Stimulated activated CD8-positive, alpha-beta memory T cell treated with anti-CD3 and anti-CD28 coated beads, Interleukin-15, amount 100 ng/mL, for 24 hours (primary cell): ENCODE measurements at regions not wholly inside any gene's neighbourhood (a gene's known extent, or its start where the extent isn't known, plus 50 kb on each side); places are given as distances from the start of the nearest gene placed in this dataset.

Source experiments
- DNase-seq: peaks from one replicate; pipeline ENCODE4 v3.0.0-alpha.2; 2020; ENCODE audit warnings: low read depth

DNA sequence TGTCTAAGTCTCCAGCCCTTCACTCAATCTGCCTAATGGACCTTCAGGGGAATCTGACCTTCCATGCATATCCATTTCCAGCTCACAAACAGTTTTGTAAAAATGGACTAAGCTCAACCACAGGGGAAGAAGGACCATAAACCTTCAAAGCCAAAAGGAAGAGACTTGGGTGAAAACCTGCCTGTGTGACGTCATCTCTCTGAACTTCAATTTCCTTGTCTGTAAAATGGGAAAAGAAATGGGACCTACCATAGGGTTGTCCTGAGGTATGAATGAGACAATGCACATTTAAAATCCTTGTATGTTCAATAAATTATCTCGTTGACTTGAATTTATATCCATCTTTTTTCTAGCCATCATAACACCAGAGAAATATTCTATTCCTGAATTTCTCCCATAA lies 370.7 kb downstream of the INSC start:
- no peak for DNase-seq

DNA sequence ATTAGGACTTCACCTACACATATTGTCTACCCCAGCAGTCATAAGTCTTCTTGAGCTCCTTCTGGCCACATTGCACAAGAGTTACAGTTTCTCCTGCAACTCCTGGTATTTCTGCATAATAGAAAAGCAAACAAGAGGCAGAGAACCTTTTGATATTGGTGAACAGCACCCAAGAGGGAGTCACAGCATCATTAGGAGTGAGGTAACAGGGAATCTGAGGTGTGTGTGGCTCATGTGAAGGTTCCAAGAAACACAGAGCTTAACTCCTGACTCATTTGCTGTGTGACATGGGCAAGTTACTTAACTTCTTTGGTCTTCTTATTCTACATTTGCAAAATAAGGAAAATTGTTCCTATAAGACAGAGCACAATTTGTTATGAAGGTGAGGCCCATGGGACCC lies 374.6 kb downstream of the INSC start:
- no peak for DNase-seq

GRCh38 chr11:15490535-15490934 lies 375.8 kb downstream of the INSC start:
- no peak for DNase-seq

- no peak for DNase-seq
These were observed 378.3 kb downstream of the INSC start for GRCh38 chr11:15493066-15493465.

GRCh38 chr11:15493921-15494620 lies 379.3 kb downstream of the INSC start:
- DNase-seq: no peak

GRCh38 chr11:15494740-15495139 lies 380.0 kb downstream of the INSC start:
- no peak for DNase-seq

DNA sequence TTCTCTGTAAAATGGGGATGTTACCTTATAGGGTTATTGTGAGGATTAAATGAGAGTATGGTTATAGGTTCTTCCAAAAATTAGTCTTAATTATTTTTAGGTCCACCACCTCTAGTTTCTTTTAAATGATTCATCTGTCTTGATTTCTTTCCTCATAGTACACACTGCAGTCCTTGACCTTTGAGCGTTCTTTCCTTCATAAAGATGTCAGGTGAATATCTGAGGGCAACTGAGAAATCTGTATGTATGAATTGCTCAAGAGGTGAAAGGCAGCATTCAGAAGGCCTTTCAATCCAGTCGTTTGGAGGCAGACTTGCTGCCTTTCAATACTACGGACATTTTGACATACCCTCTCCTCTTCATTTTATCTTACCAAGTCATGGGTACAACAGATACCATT lies 380.7 kb downstream of the INSC start:
- no peak for DNase-seq

GRCh38 chr11:15497366-15497765 lies 382.6 kb downstream of the INSC start:
- no peak for DNase-seq

DNA sequence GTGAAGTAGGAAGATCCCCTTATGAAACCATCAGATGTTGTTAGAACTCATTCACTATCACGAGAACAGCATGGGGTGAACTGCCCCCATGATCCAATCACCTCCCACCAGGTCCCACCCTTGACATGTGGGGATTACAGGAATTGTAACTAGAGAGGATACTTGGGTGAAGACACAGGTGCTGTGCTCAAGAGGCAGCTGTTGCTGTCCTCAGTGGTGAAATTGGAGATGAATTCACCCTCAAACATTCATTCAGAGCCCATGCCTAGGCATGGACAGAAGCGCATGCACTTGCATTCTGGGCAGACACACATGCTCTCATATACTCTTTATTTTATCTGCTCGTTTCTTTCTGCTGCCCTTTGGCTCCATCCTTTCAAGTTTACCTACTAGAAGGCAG lies 385.0 kb downstream of the INSC start:
- no peak for DNase-seq

DNA sequence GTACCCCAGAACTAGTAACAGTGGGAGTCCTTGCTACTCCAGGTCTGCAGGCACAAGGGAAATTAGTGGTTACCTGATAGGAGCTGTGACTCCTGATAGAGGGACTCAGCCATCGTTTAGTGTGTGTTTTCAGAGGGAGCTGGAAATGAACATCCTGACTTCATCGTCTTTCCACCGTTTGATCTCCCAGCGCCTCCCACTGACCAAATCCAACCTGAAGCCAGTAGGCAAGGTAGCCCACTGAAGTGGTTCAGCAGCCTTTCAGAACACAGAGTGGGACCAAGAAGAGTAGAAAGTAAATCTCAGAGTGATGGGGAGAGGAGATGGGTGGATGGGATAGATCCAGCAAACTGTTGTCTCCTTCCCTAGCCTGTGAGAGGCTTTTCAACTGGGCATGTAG lies 385.9 kb downstream of the INSC start:
- no peak for DNase-seq

DNA sequence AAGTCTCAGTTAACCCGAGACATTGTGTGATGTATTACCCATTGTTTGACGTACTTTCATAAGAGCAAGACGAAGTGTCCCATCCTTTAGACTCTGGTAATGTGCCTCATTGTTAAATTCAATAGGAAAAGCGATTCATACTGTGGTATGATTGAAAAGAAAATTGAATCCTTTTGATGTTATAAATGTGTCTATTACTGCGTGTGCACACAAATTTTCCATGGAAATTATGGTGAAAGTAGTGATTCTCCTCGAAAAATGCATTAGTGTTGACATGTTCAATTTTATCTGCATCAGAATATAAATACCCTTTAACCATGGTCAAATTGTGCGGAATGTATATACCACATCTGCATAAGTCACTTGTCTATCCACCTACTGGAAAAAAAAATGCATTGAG lies 386.8 kb downstream of the INSC start:
- no peak for DNase-seq

- no peak for DNase-seq
These were observed 390.4 kb downstream of the INSC start for GRCh38 chr11:15505155-15505554.

GRCh38 chr11:15507592-15507991 lies 392.9 kb downstream of the INSC start:
- DNase-seq: no peak

- no peak for DNase-seq
These were observed 394.4 kb downstream of the INSC start for GRCh38 chr11:15509082-15509481.

DNA sequence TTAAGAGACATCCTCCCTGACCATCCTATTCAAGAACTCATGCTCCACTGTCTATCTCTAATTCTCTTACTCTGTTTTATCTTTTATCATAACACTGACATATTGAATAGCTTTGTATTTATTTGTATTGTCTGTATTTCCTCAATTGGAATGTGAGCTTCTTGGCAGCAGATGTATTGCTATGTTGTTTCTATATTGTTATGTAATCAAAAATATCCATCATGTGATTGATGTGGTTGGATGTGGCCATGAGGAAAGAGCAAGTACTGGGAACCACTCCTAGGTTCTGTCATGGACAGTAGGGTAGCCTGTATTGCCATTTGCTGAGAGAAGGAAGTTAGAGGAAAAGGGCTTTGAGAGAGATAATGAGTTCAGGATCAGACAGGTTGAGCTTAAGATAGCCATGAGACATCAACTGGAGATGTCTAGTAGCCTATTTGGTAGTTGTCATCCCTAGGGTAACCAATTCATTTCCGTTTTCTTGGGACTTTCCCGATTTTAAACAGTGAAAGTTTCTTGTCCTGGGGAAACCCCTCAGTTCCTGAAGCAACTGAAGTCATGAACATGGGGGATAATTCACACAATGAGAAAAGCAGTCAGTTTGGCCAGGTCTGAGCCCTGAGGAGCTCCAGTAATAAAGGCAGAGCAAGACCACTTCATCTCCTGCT lies 404.5 kb downstream of the INSC start:
- no peak for DNase-seq

GRCh38 chr11:15519911-15520310 lies 405.2 kb downstream of the INSC start:
- DNase-seq: no peak

DNA sequence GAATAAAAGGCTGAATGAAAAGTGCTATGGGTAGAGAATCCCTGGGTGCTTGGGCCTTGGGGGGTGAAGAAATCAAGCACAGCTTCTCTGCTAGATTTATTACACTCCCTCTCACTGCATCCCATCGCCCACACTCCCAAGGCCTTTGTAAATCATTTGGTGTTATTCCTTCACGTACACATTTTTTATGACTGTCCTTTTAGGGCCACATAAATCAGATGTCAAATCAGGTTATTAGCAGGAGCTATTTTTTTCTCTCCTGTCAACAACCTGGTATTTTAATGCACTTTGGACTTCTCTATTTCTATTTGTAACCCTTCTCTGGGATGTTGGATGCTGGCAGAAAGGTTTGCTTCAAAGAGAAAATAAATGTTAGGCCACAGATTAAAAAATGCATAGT lies 408.8 kb downstream of the INSC start:
- DNase-seq: no peak

DNA sequence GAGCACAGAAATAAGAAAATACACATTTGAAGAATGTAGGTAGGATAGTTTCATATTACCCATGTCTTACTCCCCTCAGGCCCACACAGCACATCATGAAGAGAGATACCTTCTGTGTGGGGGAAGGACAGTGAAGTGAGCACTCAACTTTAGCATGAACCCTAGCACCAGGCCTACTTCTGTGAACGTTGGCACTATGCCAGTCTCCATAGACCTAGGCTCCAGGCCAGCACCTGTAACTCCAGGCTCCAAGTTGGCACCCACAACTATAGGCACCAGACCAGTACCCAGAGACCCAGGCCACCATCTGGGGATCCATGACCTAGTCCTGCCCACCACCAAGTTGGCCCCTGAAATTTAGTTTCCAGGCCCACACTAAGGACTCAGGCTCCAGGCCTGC lies 410.9 kb downstream of the INSC start:
- no peak for DNase-seq

- no peak for DNase-seq
These were observed 411.3 kb downstream of the INSC start for GRCh38 chr11:15526032-15526431.

DNA sequence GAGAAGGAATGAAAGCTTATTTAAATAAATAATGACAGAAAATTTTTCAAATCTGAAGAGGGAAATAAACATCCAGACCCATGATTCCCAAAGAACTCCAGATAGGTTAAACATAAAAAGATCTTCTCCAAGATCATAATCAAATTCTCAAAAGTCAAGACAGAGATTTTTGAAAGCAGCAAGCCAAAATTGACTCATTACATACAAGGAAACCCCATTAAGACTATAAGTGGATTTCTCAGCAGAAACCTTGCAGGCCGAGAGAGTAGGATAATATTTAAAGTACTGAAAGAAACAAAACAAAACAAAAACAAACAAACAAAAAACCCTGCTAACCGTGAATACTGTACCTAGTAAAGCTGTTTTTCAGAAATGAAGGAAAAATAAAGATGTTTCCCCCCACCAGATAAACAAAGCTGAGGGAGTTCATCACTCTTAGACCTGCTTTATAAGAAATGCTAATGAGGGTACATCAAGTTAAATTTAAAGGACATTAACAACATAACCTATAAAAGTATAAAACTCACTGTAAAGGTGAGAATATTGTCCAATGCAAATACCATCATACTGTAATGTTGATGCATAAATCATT lies 412.2 kb downstream of the INSC start:
- DNase-seq: no peak

DNA sequence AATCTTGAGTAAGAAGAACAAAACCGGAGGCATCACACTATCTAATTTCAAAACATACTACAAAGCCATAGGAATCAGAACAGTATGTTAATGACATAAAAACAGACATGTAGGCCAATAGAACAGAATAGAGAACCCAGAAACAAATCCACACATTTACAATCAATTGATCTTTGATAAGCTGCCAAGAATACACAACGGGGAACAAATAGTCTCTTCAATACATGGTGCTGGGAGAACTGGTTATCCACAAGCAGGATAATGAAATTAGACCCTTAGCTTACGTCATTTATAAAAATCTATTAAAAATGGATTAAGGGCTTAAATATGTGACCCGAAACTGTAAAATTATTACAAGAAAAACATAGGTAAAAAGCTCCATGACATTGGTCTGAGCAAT lies 417.7 kb downstream of the INSC start:
- no peak for DNase-seq

DNA sequence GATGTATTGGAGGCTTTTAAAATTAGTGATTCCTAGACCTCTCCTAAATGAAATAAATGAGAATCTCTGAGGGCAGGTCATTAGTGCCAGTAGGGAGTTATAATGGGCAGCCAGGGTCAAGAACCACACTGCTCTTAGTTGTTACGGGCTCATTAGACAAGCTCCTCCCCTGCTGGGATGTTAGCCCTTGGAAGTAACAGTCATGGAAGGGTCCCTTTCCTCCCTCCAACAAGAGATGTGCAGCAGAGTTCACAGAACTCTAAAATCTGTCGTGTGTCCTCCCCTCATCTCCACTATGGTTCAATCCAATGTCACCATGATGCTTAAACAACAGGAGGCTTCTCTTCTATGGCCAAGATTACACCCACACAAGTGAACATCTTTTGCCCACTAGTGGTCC lies 419.5 kb downstream of the INSC start:
- DNase-seq: no peak

- DNase-seq: no peak
These were observed 420.7 kb downstream of the INSC start for GRCh38 chr11:15535414-15535813.

GRCh38 chr11:15536438-15536837 lies 421.7 kb downstream of the INSC start:
- DNase-seq: no peak
